ENCODE measurements at regions not wholly inside any gene's neighbourhood (a gene's known extent, or its start where the extent isn't known, plus 50 kb on each side); places are given as distances from the start of the nearest gene placed in this dataset.

DNA sequence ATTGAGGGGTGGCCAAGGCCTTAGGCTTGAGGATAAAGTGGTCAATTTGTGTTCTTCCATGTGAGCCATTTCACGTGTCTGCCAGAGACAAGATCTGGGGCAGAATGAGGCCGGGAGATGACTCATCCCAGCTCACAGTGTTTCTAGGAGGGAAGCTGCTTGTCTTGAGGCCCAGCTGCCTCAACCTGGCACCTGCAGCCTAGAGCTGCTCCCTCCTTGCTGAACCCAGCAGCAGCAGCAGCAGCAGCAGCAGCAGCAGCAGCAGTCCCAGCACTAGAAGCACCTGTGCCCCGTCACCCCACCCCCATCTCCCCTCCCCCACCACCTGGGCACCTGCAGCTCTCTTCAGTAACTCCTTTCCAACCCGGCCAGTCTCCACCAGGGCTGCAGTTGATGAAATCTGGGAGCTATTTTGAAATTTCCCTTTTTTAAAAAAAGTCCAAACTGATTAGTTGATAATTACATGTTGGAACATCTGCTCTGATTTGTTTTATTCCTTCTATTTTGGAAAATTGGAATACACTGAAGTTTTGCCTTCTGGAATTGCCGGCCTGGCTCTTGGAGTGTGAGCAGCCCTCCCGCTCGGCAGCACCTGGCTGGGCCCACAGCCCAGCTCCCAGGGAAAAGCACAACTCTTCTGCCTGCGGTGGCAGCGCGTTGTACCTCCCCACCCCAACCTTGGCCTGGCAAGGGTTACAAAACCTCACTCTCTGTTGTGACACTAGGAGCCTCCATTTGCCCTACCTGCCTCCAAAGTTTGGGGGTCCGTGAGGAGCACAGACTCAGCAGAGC is 143.5 kb downstream of the NXPE2 start:
- Histone ChIP-seq H3K9me3 (no peaks in the 10 kb centered on the region), H3K36me3 (ENCODE audit: control insufficient read depth, insufficient read depth, low read length) (no peaks in the 10 kb centered on the region), H3K27me3 (replicated peaks; ENCODE audit: control insufficient read depth, insufficient read depth, low read length) (no peaks in the 10 kb centered on the region; the same call in 1 of the 2 replicates), H3K4me1 (no peaks in the 10 kb centered on the region), H3K4me3 (ENCODE audit: low read depth, low read length) (no peak overlapping the region)
- ChIA-PET CTCF (interaction anchor here (0.6 kb wide), 1 partner anchor 1096 kb away, joined by 3 read pairs; no protein-coding TSS in a partner anchor), POLR2A (no interaction called here)
- Mint-ChIP-seq H3K4me1 (ENCODE audit: low read depth, unreplicated experiment) (no peaks in the 10 kb centered on the region), H3K4me3 (ENCODE audit: unreplicated experiment) (no peak overlapping the region), H3K36me3 (ENCODE audit: insufficient read depth, unreplicated experiment) (no peaks in the 10 kb centered on the region), H3K9me3 (ENCODE audit: unreplicated experiment) (no peaks in the 10 kb centered on the region), H3K27ac (ENCODE audit: unreplicated experiment) (no peak overlapping the region), H3K27me3 (ENCODE audit: insufficient read depth, unreplicated experiment) (peaks cover 14% of the 10 kb centered on the region)
- BruUV-seq (replicated peaks) = no TSS peak
- TF ChIP-seq, protein P1, sequence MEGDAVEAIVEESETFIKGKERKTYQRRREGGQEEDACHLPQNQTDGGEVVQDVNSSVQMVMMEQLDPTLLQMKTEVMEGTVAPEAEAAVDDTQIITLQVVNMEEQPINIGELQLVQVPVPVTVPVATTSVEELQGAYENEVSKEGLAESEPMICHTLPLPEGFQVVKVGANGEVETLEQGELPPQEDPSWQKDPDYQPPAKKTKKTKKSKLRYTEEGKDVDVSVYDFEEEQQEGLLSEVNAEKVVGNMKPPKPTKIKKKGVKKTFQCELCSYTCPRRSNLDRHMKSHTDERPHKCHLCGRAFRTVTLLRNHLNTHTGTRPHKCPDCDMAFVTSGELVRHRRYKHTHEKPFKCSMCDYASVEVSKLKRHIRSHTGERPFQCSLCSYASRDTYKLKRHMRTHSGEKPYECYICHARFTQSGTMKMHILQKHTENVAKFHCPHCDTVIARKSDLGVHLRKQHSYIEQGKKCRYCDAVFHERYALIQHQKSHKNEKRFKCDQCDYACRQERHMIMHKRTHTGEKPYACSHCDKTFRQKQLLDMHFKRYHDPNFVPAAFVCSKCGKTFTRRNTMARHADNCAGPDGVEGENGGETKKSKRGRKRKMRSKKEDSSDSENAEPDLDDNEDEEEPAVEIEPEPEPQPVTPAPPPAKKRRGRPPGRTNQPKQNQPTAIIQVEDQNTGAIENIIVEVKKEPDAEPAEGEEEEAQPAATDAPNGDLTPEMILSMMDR (IDR thresholded peaks at IDR 0.05; ENCODE audit: insufficient read depth in 1 of 2, low read depth in 1 of 2, low read length in 1 of 2, severe bottlenecking in 1 of 2, unreplicated experiment in 1 of 2) = no peak
- no peak for DNase-seq
- intact Hi-C loops (cut with micrococcal nuclease; ENCODE audit: unreplicated experiment) = no loop called here

DNA sequence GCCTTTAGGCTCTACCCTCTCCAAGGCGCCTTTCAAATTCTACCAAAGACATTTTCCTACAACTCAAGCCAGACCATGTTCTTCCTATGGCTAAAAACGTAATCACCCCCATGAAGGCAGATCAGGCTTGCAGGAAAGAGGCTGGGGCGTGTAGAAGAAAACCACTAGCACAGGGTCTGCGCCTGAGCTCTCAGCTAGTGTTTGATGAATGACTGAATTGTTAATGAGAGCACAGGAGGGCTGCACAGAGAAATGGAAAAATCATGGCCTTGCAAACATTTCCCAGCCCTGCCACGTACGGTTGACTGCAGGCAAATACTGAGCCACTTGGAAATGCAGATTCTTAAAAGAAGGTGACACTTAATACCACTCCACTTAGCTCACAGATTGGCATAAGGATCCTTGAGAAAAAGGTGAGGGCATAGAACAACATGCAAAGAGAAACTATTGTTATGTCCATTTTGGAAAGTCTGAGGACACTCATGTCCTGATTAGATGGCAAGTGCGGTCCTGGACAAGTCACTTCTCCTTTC is 148.6 kb downstream of the NXPE2 start:
- ChIA-PET POLR2A (no interaction called here), CTCF (interaction anchor here (0.6 kb wide), 1 partner anchor 282 kb away, joined by 3 read pairs; no protein-coding TSS in a partner anchor)
- Mint-ChIP-seq H3K27ac (ENCODE audit: unreplicated experiment) (no peak overlapping the region), H3K9me3 (ENCODE audit: unreplicated experiment) (no peaks in the 10 kb centered on the region), H3K27me3 (ENCODE audit: insufficient read depth, unreplicated experiment) (peaks cover 9% of the 10 kb centered on the region), H3K36me3 (ENCODE audit: insufficient read depth, unreplicated experiment) (no peaks in the 10 kb centered on the region), H3K4me1 (ENCODE audit: low read depth, unreplicated experiment) (no peaks in the 10 kb centered on the region), H3K4me3 (ENCODE audit: unreplicated experiment) (no peak overlapping the region)
- Histone ChIP-seq H3K4me1 (no peaks in the 10 kb centered on the region), H3K36me3 (ENCODE audit: control insufficient read depth, insufficient read depth, low read length) (no peaks in the 10 kb centered on the region), H3K9me3 (no peaks in the 10 kb centered on the region), H3K27me3 (replicated peaks; ENCODE audit: control insufficient read depth, insufficient read depth, low read length) (no peaks in the 10 kb centered on the region; the same call in 1 of the 2 replicates), H3K4me3 (ENCODE audit: low read depth, low read length) (no peak overlapping the region)
- intact Hi-C loops (cut with micrococcal nuclease; ENCODE audit: unreplicated experiment) = no loop called here
- DNase-seq = no peak
- TF ChIP-seq, protein P1 (IDR thresholded peaks at IDR 0.05; ENCODE audit: insufficient read depth in 1 of 2, low read depth in 1 of 2, low read length in 1 of 2, severe bottlenecking in 1 of 2, unreplicated experiment in 1 of 2) = no peak
- no TSS peak for BruUV-seq (replicated peaks)

DNA sequence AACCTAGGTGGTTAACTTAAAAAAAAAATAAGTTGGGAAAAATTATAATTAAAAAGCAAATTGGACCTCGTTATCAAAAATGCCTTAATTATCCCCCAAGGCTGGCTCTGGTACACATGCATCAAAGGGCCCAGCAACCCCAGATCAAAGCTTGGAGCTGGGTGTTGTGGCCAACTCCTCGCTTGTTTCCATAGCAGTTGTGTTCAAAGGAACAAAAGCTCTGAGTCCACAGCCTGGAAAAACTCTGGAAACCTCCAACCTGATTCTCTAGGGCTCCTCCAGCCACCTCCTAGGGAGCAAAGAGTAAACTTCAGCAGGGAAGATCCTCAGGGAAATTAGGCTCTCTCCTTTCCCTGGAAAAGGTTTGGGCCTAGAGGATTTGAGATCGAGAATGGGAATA is 149.4 kb downstream of the NXPE2 start:
- H3K4me3 ChIP-seq (ENCODE audit: low read depth, low read length) = no peak overlapping the region
- BruUV-seq (replicated peaks) = no TSS peak
- H3K9me3 ChIP-seq = no peaks in the 10 kb centered on the region
- no peaks in the 10 kb centered on the region; the same call in 1 of the 2 replicates for H3K27me3 ChIP-seq (replicated peaks; ENCODE audit: control insufficient read depth, insufficient read depth, low read length)
- H3K36me3 ChIP-seq (ENCODE audit: control insufficient read depth, insufficient read depth, low read length) = no peaks in the 10 kb centered on the region
- H3K4me1 Mint-ChIP-seq (ENCODE audit: low read depth, unreplicated experiment) = no peaks in the 10 kb centered on the region
- CTCF ChIA-PET = no interaction called here
- POLR2A ChIA-PET = no interaction called here
- no peaks in the 10 kb centered on the region for H3K36me3 Mint-ChIP-seq (ENCODE audit: insufficient read depth, unreplicated experiment)
- no peak overlapping the region for H3K4me3 Mint-ChIP-seq (ENCODE audit: unreplicated experiment)
- H3K4me1 ChIP-seq = no peaks in the 10 kb centered on the region
- peaks cover 9% of the 10 kb centered on the region for H3K27me3 Mint-ChIP-seq (ENCODE audit: insufficient read depth, unreplicated experiment)
- intact Hi-C loops (cut with micrococcal nuclease; ENCODE audit: unreplicated experiment) = no loop called here
- no peaks in the 10 kb centered on the region for H3K9me3 Mint-ChIP-seq (ENCODE audit: unreplicated experiment)
- no peak for DNase-seq
- TF ChIP-seq, protein P1 (IDR thresholded peaks at IDR 0.05; ENCODE audit: insufficient read depth in 1 of 2, low read depth in 1 of 2, low read length in 1 of 2, severe bottlenecking in 1 of 2, unreplicated experiment in 1 of 2) = no peak
- no peak overlapping the region for H3K27ac Mint-ChIP-seq (ENCODE audit: unreplicated experiment)

Measured in Caco-2 (cell line).